GM18498 (cell line): ENCODE measurements at regions not wholly inside any gene's neighbourhood (a gene's known extent, or its start where the extent isn't known, plus 50 kb on each side); places are given as distances from the start of the nearest gene placed in this dataset.
"Not testable (repeated sequence)": the region's sequence is repeated elsewhere in the genome, so short reads cannot be mapped to it uniquely, and the experiment has no call there.

Source experiments
- ATAC-seq: cut with Tn5 transposase; IDR thresholded peaks from one replicate; pipeline ENCODE4 v1.9.1; 2021; ENCODE audit warnings: mild to moderate bottlenecking, moderate library complexity; ENCODE audit not compliant: unreplicated experiment

DNA sequence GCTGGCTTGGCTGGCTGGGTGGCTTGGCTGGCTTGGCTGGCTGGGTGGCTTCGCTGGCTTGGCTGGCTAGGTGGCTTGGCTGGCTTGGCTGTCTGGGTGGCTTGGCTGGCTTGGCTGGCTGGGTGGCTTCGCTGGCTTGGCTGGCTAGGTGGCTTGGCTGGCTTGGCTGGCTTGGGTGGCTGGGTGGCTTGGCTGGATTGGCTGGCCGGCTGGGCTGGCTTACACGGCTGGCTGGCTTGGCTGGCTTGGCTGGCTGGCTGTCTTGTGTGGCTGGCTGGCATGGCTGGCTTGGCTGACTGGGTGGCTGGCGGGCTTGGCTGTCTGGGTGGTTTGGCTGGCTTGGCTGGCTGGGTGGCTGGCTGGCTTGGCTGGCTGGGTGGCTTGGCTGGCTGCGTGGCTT, 437.0 kb downstream of the GOLGA6L6 start:
- ATAC-seq = not testable (repeated sequence)

DNA sequence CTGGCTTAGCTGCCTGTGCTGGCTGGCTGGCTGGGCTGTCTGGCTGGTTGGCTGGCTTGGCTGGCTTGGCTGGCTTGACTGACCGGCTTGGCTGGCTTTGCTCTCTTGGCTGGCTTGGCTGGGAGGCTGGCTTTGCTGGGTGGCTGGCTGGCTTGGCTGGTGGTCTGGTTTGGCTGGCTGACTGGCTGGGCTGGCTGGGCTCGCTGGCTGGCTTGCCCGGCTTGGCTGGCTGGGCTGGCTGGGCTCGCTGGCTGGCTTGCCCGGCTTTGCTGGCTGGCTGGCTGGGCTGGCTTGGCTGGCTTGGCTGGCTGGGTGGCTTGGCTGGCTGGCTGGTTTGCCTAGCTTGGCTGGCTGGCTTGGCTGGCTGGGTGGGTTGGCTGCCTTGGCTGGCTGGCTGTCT, 438.7 kb downstream of the GOLGA6L6 start:
- not testable (repeated sequence) for ATAC-seq

DNA sequence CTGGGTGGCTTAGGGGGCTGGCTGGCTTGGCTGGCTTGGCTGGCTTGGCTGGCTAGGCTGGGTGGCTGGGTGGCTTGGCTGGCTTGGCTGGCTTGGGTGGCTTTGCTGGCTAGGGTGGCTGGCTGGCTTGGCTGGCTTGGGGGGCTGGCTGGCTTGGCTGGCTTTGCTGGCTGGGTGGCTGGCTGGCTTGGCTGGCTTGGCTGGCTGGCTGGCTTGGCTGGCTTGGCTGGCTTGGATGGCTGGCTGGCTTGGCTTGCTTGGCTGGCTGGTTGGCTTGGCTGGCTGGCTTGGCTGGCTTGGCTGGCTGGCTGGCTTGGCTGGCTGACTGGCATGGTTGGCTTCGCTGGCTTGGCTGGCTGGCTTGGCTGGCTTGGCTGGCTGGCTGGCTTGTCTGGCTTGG, 439.4 kb downstream of the GOLGA6L6 start:
- not testable (repeated sequence) for ATAC-seq

DNA sequence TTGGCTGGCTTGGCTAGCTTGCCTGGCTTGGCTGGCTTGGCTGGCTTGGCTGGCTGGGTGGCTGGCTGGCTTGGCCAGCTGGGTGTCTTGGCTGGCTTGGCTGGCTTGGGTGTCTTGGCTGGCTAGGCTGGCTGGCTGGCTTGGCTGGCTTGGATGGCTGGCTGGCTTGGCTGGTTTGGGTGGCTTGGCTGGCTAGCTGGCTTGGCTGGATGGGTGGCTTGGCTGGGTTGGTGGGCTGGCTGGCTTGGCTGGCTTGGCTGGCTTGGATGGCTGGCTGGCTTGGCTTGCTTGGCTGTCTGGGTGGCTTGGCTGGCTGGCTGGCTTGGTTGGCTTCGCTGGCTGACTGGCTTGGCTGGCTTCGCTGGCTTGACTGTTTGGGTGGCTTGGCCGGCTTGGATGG, 440.3 kb downstream of the GOLGA6L6 start:
- ATAC-seq = not testable (repeated sequence)

DNA sequence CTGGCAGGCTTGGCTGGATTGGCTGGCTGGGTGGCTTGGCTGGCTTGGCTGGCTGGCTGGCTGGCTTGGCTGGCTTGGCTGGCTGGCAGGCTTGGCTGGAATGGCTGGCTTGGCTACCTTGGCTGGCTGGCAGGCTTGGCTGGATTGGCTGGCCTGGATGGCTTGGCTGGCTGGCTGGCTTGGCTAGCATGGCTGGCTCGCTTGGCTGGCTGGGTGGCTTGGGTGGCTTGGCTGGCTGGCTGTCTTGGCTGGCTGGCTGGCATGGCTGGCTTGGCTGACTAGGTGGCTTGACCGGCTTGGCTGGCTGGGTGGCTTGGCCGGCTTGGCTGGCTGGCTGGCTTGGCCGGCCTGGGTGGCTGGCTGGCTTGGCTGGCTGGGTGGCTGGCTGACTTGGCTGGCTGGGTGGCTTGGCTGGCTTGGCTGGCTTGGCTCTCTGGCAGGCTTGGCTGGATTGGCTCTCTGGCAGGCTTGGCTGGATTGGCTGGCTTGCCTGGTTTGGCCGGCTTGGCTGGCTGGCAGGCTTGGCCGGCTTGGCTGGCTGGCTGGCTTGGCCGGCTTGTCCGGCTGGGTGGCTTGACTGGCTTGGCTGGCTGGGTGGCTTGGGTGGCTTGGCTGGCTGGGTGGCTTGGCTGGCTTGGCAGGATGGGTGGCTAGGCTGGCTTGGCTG, 440.9 kb downstream of the GOLGA6L6 start:
- not testable (repeated sequence) for ATAC-seq

DNA sequence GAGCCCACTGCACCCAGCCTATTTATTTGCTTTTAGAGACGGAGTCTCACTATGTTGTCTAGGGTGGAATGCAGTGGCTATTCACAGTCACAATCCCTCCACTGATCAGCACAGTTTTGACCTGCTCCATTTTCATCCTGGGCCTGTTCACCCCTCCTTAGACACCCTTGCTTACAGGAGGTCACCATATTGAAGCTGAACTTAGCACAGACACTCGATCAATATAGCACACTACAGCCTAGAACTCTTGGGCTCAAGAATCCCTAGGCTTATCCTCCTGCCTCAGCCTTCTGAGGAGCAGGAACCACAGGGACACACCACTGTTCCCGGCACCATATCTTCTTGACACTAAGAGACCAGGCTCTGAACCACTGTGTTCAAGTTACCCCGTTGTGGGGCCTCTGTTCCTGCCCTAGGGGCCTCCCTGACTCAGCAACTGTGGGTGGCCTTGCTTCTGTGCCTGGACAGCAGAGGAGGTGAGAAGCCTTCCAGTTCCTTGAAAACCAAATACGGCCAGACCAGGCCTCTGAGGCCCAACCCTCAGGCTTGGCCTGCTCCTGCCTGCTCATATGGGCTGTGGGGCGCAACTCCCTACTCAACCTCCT, 445.8 kb downstream of the GOLGA6L6 start:
- not testable (repeated sequence) for ATAC-seq

DNA sequence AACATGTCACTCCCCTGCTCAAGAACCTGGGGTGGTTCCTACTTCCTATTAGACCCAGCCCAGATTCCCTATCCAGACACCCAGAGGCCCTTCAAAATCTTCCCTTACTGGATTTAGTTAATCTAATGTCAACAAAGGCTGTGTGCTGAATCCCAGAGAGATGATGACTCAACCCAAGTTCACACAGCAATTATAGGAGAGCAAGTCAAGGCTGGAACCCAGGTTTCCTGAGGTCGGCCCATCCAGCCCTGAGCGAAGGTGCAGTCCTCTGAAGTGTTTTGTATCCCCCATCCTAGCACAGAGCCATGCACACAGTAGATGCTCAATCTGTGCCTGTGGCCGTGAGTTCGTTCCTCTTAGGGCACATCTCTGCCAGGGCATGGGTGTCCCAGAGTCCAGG, 452.1 kb downstream of the GOLGA6L6 start:
- ATAC-seq = not testable (repeated sequence)

DNA sequence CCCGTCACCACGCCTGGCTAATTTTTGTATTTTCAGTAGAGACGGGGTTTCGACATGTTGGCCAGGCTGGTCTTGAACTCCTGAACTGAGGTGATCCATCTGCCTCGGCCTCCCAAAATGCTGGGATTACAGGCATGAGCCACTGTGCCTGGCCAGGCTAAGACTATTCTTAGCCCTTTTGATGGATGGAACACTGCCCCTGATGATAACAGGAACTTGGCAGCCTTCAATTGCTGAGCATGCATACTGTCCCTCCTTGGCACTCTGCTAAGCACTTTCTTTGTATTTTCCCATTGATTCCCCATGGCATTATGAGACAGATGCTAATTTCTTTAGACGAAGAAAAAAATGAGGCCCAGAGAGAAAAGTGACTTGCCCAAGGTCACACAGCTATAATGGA, 457.6 kb downstream of the GOLGA6L6 start:
- not testable (repeated sequence) for ATAC-seq

DNA sequence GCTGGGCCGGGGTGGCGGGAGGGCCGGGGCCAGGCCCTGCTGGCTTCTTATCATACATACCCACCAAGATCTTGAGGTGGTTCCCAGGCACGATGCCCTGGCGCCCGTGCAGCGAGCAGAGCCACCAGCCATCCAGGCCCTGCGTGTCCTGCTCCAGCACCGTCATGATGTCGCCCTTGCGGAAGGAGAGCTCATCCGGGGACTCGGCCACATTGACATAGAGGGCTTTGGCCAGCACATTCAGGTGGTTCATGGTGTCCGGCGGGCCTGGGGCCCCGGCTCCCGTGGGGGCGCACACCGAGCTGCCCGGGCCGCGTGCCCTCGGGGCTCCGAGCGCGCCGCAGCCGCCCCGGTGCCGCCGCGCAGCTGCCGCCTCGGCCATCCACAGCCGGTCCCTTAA, 467.5 kb downstream of the GOLGA6L6 start:
- not testable (repeated sequence) for ATAC-seq

DNA sequence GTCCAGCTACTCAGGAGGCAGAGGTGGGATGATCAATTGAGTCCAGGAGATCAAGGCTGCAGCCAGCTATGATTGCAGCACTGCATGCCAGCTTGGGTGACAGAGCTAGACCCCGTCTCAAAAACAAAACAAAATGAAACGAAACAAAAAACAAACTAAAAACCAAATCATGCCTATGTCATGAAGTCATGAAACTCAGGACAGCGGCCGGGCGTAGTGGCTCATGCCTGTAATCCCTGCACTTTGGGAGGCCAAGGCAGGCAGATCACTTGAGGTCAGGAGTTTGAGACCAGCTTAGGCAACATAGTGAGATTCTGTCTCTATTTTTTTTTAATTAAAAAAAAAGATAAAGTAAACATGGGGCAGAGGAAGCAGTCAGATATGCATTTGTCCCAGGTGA, 472.6 kb downstream of the GOLGA6L6 start:
- ATAC-seq = not testable (repeated sequence)

DNA sequence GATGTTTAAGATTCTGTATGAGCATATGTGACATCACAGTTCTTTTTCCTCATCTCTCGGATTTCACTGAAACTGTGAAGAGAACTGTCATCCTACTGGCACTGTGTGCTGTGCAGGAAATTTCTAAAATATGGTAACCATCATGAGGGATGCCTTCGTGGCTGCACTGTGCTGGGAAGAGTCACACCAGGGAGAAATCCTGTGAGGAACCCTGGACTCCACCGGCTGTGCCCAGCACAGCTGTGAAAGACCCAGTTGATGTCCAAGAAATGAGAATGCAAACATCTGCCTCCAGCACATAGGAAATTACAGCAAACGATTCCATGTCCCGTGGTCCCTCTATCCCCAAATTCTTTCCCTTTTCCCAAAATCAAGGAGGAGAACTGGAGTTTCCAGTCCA, 475.4 kb downstream of the GOLGA6L6 start:
- ATAC-seq = not testable (repeated sequence)

DNA sequence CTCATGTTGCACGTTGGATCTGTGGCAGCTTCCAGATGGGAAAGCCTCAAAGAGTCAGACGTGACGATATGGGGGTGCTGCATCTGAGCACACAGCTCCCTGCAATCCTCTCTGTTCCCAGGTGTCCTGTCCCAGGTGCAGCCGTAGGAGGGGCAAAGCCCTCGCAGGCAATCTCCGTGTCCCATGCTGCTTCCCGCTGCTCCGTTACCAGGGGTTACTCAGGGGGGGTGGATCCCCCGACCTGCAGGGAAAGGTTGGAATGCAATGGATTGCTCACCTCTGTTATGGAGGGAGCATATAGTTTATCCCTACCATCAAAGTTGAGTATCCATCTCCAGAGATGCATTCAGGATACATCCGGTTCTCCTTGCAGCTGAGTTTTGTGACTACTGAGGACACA, 476.1 kb downstream of the GOLGA6L6 start:
- not testable (repeated sequence) for ATAC-seq

DNA sequence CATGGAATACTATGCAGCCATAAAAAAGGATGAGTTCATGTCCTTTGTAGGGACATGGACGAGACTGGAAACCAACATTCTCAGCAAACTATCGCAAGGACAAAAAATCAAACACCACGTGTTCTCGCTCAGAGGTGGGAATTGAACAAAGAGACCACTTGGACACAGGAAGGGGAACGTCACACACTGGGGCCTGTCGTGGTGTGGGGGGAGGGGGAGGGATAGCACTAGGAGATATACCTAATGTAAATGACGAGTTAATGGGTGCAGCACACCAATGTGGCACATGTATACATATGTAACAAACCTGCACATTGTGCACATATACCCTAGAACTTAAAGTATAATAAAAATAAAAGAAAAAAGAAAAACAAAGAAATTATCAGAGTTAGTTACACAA, 478.4 kb downstream of the GOLGA6L6 start:
- ATAC-seq = not testable (repeated sequence)

DNA sequence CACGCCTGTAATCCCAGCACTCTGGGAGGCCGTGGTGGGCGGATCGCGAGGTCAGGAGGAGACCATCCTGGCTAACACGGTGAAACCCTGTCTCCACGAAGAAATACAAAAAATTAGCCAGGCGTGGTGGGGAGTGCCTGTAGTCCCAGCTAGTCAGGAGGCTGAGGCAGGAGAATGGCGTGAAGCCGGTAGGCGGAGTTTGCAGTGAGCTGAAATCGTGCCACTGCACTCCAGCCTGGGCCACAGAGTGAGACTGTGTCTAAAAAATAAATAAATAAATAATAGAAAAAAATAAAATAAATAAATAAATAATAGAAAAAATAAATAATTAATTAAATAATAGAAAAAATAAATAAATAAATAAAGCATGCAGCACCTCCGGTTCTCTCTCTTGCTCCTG, 480.8 kb downstream of the GOLGA6L6 start:
- ATAC-seq = not testable (repeated sequence)

DNA sequence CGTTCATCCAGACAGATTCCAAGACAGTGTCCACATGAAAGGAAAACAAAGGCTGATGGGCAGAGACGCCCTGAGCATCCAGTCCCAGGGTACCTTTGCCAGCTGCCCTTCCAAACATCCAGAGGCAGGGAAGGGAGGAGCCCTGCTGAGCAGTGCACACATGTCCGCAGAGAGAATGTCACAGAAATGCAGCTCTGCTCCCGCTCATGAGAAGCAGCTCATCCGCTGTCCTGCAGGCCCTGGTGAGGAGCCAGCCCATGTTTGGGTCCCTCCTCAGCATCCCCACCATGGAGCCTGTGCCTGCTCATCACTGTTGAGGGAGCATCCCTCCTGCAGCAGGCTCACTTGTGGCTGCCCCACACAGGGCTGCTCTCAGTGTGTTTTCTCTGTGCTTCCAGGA, 484.7 kb downstream of the GOLGA6L6 start:
- not testable (repeated sequence) for ATAC-seq

DNA sequence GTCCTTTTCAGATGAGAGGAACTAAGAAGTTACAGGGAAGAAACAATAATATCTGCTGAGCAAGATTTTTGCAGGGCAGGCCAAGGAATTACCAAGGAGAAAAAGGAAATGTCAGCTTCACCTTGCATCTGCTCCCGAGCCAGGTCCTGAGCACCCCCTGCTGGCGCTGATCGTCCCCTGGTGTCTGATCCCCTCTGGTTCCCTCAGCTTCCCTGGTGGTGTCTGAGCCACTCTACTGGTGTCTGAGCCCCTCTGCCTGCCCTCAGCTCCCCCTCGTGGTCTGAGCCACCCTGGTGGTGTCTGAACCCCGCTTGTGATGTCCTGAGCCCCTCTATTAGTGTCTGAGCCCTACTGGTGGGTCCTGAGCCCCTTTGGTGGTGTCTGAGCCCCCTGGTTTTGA, 485.7 kb downstream of the GOLGA6L6 start:
- not testable (repeated sequence) for ATAC-seq

DNA sequence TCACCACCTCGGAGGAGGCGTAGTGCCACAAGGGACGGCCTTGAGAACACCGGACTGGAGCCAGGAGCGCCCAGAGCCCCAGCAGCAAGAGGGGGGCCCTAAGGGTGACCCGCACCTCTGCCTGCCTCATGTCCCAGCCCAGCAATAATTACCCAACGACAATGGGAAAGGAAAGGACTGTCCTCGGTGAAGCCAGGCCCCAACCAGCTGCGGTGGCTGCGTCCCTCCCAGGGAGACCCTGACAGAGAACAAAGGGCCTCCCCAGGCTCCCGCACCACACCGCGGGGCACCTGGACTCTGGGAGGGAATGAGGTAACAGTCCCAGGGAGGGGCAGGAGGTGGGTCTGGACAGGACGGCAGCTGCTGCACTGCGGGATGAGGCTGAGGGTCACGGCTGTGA, 493.4 kb downstream of the GOLGA6L6 start:
- not testable (repeated sequence) for ATAC-seq

DNA sequence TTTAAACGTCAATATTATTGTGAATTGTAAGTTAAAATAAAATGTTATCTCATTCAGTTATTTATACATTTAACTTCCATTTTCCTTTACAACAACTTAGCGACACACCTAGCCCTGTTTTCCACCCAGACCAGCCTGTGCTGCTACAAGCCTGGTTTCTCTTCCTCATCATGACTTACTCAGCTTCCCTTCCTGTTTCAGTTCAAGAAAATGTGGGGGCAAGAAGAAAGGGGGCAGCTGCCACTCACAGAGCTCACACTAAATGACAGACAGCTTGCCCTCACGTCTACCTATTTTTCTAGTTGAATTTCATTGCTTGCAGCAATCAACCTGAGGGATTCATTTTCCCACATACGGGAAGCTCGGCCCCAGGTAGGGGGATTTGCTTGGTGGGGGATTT, 496.4 kb downstream of the GOLGA6L6 start:
- not testable (repeated sequence) for ATAC-seq

DNA sequence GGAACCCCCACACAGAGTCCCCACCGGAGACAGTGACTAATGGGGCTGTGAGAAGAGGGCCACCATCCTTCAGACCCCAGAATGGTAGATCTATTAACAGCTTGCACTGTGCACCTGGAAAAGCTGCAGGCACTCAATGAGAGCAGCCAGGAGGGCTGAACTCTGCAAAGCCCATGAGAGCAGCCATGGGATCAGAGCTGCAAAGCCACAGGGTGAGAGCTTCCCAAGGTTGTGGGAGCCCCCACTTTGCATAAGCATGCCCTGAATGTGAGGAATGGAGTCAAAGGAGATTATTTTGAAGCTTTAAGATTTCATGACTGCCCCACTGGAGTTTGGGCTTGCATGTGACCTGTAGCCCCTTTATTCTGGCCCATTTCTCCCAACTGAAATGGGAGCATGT, 500.9 kb downstream of the GOLGA6L6 start:
- not testable (repeated sequence) for ATAC-seq

DNA sequence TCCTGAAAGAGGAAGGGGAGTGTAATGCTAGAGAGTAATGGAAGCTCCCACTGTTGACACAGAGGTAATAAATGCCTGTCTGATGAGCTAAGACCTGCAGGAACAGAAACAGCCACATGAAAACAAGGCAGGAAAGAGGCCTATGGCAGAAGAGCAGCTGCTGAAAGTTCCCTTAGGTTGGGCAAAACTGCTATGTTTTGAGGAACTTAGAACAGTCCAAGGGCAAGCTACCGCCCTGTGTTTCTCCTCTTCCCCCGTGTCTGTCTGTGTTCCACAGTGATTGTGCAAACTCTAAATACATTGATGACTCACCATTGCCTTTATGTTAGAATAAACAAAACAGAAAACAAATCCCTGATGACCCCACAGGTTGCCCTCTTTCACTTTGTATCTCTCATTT, 516.6 kb downstream of the GOLGA6L6 start:
- ATAC-seq = not testable (repeated sequence)

DNA sequence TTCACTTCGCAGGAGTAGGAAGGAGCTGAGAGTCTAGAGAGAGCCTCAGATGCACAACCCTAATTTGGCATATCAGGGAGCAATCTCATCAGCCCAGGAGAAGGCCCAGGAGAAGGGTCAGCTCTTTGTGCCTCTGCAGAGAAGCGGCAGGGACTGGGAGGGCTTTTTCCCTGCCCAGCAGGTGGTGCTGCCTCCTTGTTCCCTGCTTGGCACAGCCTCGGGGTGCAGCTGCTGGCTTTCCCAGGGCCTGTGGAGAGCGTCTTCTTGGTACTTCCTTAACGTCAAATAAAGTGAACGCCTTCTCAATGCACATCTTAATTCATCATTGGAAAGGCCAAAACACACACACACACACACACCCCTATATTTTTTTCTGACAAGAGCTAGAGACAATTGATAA, 519.3 kb downstream of the GOLGA6L6 start:
- not testable (repeated sequence) for ATAC-seq

DNA sequence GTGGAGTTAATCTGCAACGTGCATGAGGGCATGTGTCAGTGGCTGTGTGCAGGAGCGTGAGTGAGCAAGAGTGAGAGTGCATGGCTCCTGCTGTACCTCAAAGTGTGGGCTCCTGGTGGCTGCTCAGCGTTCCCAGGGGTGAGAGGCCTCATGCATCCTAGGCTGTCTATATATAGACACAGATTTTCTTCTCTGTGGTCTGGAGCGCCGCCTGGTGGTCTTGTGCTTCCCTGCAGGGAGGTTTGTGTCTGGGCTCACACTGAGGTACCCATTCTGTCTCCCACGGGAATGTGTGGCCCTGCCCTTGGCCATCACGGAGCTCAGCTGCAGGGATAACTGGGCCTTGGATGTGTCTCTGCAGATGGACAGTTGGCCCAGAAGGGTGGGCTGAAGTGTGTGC, 520.2 kb downstream of the GOLGA6L6 start:
- ATAC-seq = not testable (repeated sequence)

DNA sequence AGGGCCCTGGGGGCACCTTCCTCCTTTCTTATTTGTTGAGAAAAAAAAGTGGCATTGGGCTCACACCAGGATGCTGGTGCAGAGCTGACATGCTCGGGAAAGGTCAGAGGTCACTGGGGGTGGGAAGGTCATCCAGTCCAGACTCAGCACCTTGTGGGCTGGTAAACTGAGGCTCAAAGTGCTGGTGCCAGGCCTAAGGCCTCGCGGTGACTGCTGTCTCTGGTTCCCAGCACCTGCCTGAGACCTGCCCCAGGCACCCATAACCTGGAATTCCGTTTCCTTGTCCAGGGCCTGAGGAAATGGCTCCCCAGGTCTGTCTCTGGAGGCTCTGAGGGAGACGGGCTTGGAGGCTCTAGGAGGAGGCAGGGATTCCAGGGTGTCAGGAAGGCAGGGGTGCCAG, 521.0 kb downstream of the GOLGA6L6 start:
- not testable (repeated sequence) for ATAC-seq
